ENCODE measurements at regions not wholly inside any gene's neighbourhood (a gene's known extent, or its start where the extent isn't known, plus 50 kb on each side); places are given as distances from the start of the nearest gene placed in this dataset.
"Not testable (repeated sequence)": the region's sequence is repeated elsewhere in the genome, so short reads cannot be mapped to it uniquely, and the experiment has no call there.

GRCh38 chr21:6373253-6373652, 4148.1 kb upstream of the TPTE start:
- H3K4me1 ChIP-seq (ENCODE audit: insufficient read depth, low read length); H2AK5ac ChIP-seq (ENCODE audit: insufficient read length, low read length); H3K27me3 Mint-ChIP-seq (ENCODE audit: low read depth); H3K23me2 ChIP-seq (ENCODE audit: insufficient read length, low read depth, low read length, poor library complexity, severe bottlenecking); H3T11ph ChIP-seq (ENCODE audit: low read length); H2BK12ac ChIP-seq (ENCODE audit: insufficient read length, low read depth, low read length); H3K14ac ChIP-seq (ENCODE audit: insufficient read depth, low read length); H3K4me3 Mint-ChIP-seq; H3K4ac ChIP-seq (ENCODE audit: low read depth, low read length); H2BK5ac ChIP-seq (ENCODE audit: insufficient read length, low read length); H2BK15ac ChIP-seq (ENCODE audit: low read depth, low read length); H4K20me1 ChIP-seq (ENCODE audit: control insufficient read depth, insufficient read depth, insufficient read length); H3K23ac ChIP-seq (ENCODE audit: insufficient read length, low read depth, low read length); H3K9me3 Mint-ChIP-seq; H3K56ac ChIP-seq (ENCODE audit: insufficient read length, low read depth, low read length); DNase-seq; H2AFZ ChIP-seq (ENCODE audit: low read length); H3K9me3 ChIP-seq (ENCODE audit: control insufficient read depth, low read depth, low read length); H3K36me3 Mint-ChIP-seq (ENCODE audit: insufficient read depth in 1 of 3, low read depth in 3 of 3); H3K79me2 ChIP-seq (ENCODE audit: insufficient read depth, low read length); H3K27ac Mint-ChIP-seq; H2BK120ac ChIP-seq (ENCODE audit: low read depth, low read length, poor library complexity, severe bottlenecking); H2BK20ac ChIP-seq (ENCODE audit: low read depth, low read length, poor library complexity, severe bottlenecking); H4K91ac ChIP-seq (ENCODE audit: insufficient read length, low read depth, low read length); H3K9ac ChIP-seq (ENCODE audit: extremely low read depth, insufficient read length, low read length); H3K18ac ChIP-seq (ENCODE audit: insufficient read length, low read depth, low read length); H3K79me1 ChIP-seq (ENCODE audit: insufficient read depth, low read depth, low read length, poor library complexity, severe bottlenecking); H3K4me2 ChIP-seq (ENCODE audit: insufficient read depth, insufficient read length, low read length); H4K5ac ChIP-seq (ENCODE audit: insufficient read length, low read depth, low read length); H3K4me1 Mint-ChIP-seq; H3K27me3 ChIP-seq (ENCODE audit: insufficient read depth, low read length); H3K27ac ChIP-seq (ENCODE audit: insufficient read length, low read depth, low read length); H4K8ac ChIP-seq (replicated peaks; ENCODE audit: insufficient read length, low read depth, low read length): not testable (repeated sequence)
- WGBS (ENCODE audit: extremely low coverage, insufficient read length, low lambda C conversion rate): no CpG with 5 or more reads among the region's 3 CpGs

- H3K4me2 ChIP-seq (ENCODE audit: insufficient read depth, insufficient read length, low read length); H4K91ac ChIP-seq (ENCODE audit: insufficient read length, low read depth, low read length); H3K9me3 ChIP-seq (ENCODE audit: control insufficient read depth, low read depth, low read length); H4K8ac ChIP-seq (replicated peaks; ENCODE audit: insufficient read length, low read depth, low read length); H3K18ac ChIP-seq (ENCODE audit: insufficient read length, low read depth, low read length); H2AK5ac ChIP-seq (ENCODE audit: insufficient read length, low read length); H3K4me3 Mint-ChIP-seq; H2BK5ac ChIP-seq (ENCODE audit: insufficient read length, low read length); H4K20me1 ChIP-seq (ENCODE audit: control insufficient read depth, insufficient read depth, insufficient read length); H2BK120ac ChIP-seq (ENCODE audit: low read depth, low read length, poor library complexity, severe bottlenecking); H2BK15ac ChIP-seq (ENCODE audit: low read depth, low read length); H3K14ac ChIP-seq (ENCODE audit: insufficient read depth, low read length); H3K79me2 ChIP-seq (ENCODE audit: insufficient read depth, low read length); H3K9me3 Mint-ChIP-seq; H2AFZ ChIP-seq (ENCODE audit: low read length); H3K79me1 ChIP-seq (ENCODE audit: insufficient read depth, low read depth, low read length, poor library complexity, severe bottlenecking); H4K5ac ChIP-seq (ENCODE audit: insufficient read length, low read depth, low read length); H3K23ac ChIP-seq (ENCODE audit: insufficient read length, low read depth, low read length); H3K9ac ChIP-seq (ENCODE audit: extremely low read depth, insufficient read length, low read length); H3K27ac Mint-ChIP-seq; H3K4me1 Mint-ChIP-seq; H3K27me3 Mint-ChIP-seq (ENCODE audit: low read depth); H3K56ac ChIP-seq (ENCODE audit: insufficient read length, low read depth, low read length); H3T11ph ChIP-seq (ENCODE audit: low read length); H3K27ac ChIP-seq (ENCODE audit: insufficient read length, low read depth, low read length); H3K27me3 ChIP-seq (ENCODE audit: insufficient read depth, low read length); H2BK12ac ChIP-seq (ENCODE audit: insufficient read length, low read depth, low read length); H3K4ac ChIP-seq (ENCODE audit: low read depth, low read length); H3K4me1 ChIP-seq (ENCODE audit: insufficient read depth, low read length); H2BK20ac ChIP-seq (ENCODE audit: low read depth, low read length, poor library complexity, severe bottlenecking); H3K23me2 ChIP-seq (ENCODE audit: insufficient read length, low read depth, low read length, poor library complexity, severe bottlenecking); H3K36me3 Mint-ChIP-seq (ENCODE audit: insufficient read depth in 1 of 3, low read depth in 3 of 3): not testable (repeated sequence)
- DNase-seq: peak; percentile 26
- WGBS (ENCODE audit: extremely low coverage, insufficient read length, low lambda C conversion rate): no CpG with 5 or more reads among the region's 12 CpGs
These were observed 4147.2 kb upstream of the TPTE start for GRCh38 chr21:6374232-6374631.

GRCh38 chr21:6374926-6375325, 4146.5 kb upstream of the TPTE start:
- H4K20me1 ChIP-seq (ENCODE audit: control insufficient read depth, insufficient read depth, insufficient read length); H3K4me2 ChIP-seq (ENCODE audit: insufficient read depth, insufficient read length, low read length); H2BK5ac ChIP-seq (ENCODE audit: insufficient read length, low read length); H3T11ph ChIP-seq (ENCODE audit: low read length); H3K4me3 Mint-ChIP-seq; H3K79me2 ChIP-seq (ENCODE audit: insufficient read depth, low read length); H3K4me1 Mint-ChIP-seq; H3K4me1 ChIP-seq (ENCODE audit: insufficient read depth, low read length); H2BK20ac ChIP-seq (ENCODE audit: low read depth, low read length, poor library complexity, severe bottlenecking); H2BK15ac ChIP-seq (ENCODE audit: low read depth, low read length); H2BK12ac ChIP-seq (ENCODE audit: insufficient read length, low read depth, low read length); H3K27ac Mint-ChIP-seq; H2AK5ac ChIP-seq (ENCODE audit: insufficient read length, low read length); H3K9me3 ChIP-seq (ENCODE audit: control insufficient read depth, low read depth, low read length); H2BK120ac ChIP-seq (ENCODE audit: low read depth, low read length, poor library complexity, severe bottlenecking); H3K9me3 Mint-ChIP-seq; H2AFZ ChIP-seq (ENCODE audit: low read length); H3K27me3 Mint-ChIP-seq (ENCODE audit: low read depth); H3K23ac ChIP-seq (ENCODE audit: insufficient read length, low read depth, low read length); H4K8ac ChIP-seq (replicated peaks; ENCODE audit: insufficient read length, low read depth, low read length); H3K9ac ChIP-seq (ENCODE audit: extremely low read depth, insufficient read length, low read length); H3K23me2 ChIP-seq (ENCODE audit: insufficient read length, low read depth, low read length, poor library complexity, severe bottlenecking); H4K91ac ChIP-seq (ENCODE audit: insufficient read length, low read depth, low read length); H3K36me3 Mint-ChIP-seq (ENCODE audit: insufficient read depth in 1 of 3, low read depth in 3 of 3); H3K27me3 ChIP-seq (ENCODE audit: insufficient read depth, low read length); H3K56ac ChIP-seq (ENCODE audit: insufficient read length, low read depth, low read length); H3K18ac ChIP-seq (ENCODE audit: insufficient read length, low read depth, low read length); H3K14ac ChIP-seq (ENCODE audit: insufficient read depth, low read length); H3K79me1 ChIP-seq (ENCODE audit: insufficient read depth, low read depth, low read length, poor library complexity, severe bottlenecking); H3K27ac ChIP-seq (ENCODE audit: insufficient read length, low read depth, low read length); H3K4ac ChIP-seq (ENCODE audit: low read depth, low read length); H4K5ac ChIP-seq (ENCODE audit: insufficient read length, low read depth, low read length): not testable (repeated sequence)
- no CpG with 5 or more reads among the region's 4 CpGs for WGBS (ENCODE audit: extremely low coverage, insufficient read length, low lambda C conversion rate)
- DNase-seq: peak; percentile 26
